MM.1S (cell line): ENCODE measurements at regions not wholly inside any gene's neighbourhood (a gene's known extent, or its start where the extent isn't known, plus 50 kb on each side); places are given as distances from the start of the nearest gene placed in this dataset.

Experiments used
- CTCF ChIP-seq: fragments of 300-600 bp; sonication (generic); IDR thresholded peaks from 2 replicates; pipeline ENCODE4 v1.5.1; 2016; ENCODE audit warnings: antibody characterized with exemption, low read length, mixed read lengths
- EZH2 ChIP-seq: fragments of 300-600 bp; sonication (generic); optimal IDR thresholded peaks from 2 replicates; pipeline ENCODE3; 2017; ENCODE audit warnings: low read depth, mild to moderate bottlenecking, antibody characterized with exemption, low read length, mixed read lengths
- EZH2phosphoT487 ChIP-seq: fragments of 300-600 bp; sonication (generic); IDR thresholded peaks from 2 replicates; pipeline ENCODE4 v1.6.1; 2018; ENCODE audit warnings: antibody characterized with exemption, low read length

- TF ChIP-seq EZH2 (no peak), CTCF (no peak), EZH2phosphoT487 (no peak)
Observed at GRCh38 chr6:49305010-49305409, 158.0 kb downstream of the MMUT start.
